HG03558 (cell line): ENCODE measurements at regions not wholly inside any gene's neighbourhood (a gene's known extent, or its start where the extent isn't known, plus 50 kb on each side); places are given as distances from the start of the nearest gene placed in this dataset.
"Not testable (repeated sequence)": the region's sequence is repeated elsewhere in the genome, so short reads cannot be mapped to it uniquely, and the experiment has no call there.

ENCODE experiments used
- ATAC-seq: cut with Tn5 transposase; IDR thresholded peaks from one replicate; pipeline ENCODE4 v1.9.1; 2021; ENCODE audit warnings: moderate number of reproducible peaks; ENCODE audit not compliant: unreplicated experiment; ENCODE audit errors: extremely low read depth

- no peak for ATAC-seq
These were observed 207.4 kb downstream of the OPA1 start for GRCh38 chr3:193800138-193801043.

GRCh38 chr3:193801097-193801496 is 208.1 kb downstream of the OPA1 start:
- no peak for ATAC-seq

GRCh38 chr3:193803288-193803687 is 210.3 kb downstream of the OPA1 start:
- no peak for ATAC-seq

GRCh38 chr3:193805448-193805847 is 212.4 kb downstream of the OPA1 start:
- ATAC-seq = no peak

GRCh38 chr3:193808317-193808716 is 215.3 kb downstream of the OPA1 start:
- no peak for ATAC-seq

- no peak for ATAC-seq
These were observed 216.1 kb downstream of the OPA1 start for GRCh38 chr3:193809106-193809505.

- no peak for ATAC-seq
These were observed 219.2 kb downstream of the OPA1 start for GRCh38 chr3:193812078-193812725.

GRCh38 chr3:193812791-193813500 is 219.9 kb downstream of the OPA1 start:
- no peak for ATAC-seq

GRCh38 chr3:193813501-193813830 is 220.5 kb downstream of the OPA1 start:
- no peak for ATAC-seq

- ATAC-seq = no peak
These were observed 221.3 kb downstream of the OPA1 start for GRCh38 chr3:193814166-193814892.

GRCh38 chr3:193815246-193816027 is 222.4 kb downstream of the OPA1 start:
- no peak for ATAC-seq

- no peak for ATAC-seq
These were observed 223.0 kb downstream of the OPA1 start for GRCh38 chr3:193816028-193816395.

GRCh38 chr3:193816656-193817311 is 223.8 kb downstream of the OPA1 start:
- ATAC-seq = no peak

- ATAC-seq = no peak
These were observed 226.4 kb downstream of the OPA1 start for GRCh38 chr3:193819117-193820010.

- ATAC-seq = no peak
These were observed 228.2 kb downstream of the OPA1 start for GRCh38 chr3:193821151-193821668.

GRCh38 chr3:193822492-193823212 is 229.6 kb downstream of the OPA1 start:
- no peak for ATAC-seq

- ATAC-seq = not testable (repeated sequence)
These were observed 230.2 kb downstream of the OPA1 start for GRCh38 chr3:193823213-193823605.
